GM23248 (cell line): ENCODE measurements at regions not wholly inside any gene's neighbourhood (a gene's known extent, or its start where the extent isn't known, plus 50 kb on each side); places are given as distances from the start of the nearest gene placed in this dataset.

Source experiments
- DNase-seq: peaks from one replicate; pipeline ENCODE4 v3.0.0-alpha.2; 2015
- H2AFZ ChIP-seq: fragments of 200-600 bp; sonication (generic); 2 replicates; pipeline ENCODE4 v1.6.1; 2016; ENCODE audit warnings: antibody characterized with exemption
- H3F3A ChIP-seq: fragments of 200-600 bp; sonication (generic); 2 replicates; pipeline ENCODE4 v1.6.1; 2016; ENCODE audit warnings: mild to moderate bottlenecking, antibody characterized with exemption, mixed run types; ENCODE audit not compliant: insufficient read depth
- H3K27ac ChIP-seq: fragments of 200-600 bp; sonication (generic); 2 replicates; pipeline ENCODE4 v1.5.1; 2016; ENCODE audit warnings: mild to moderate bottlenecking
- H3K27me3 ChIP-seq: fragments of 200-600 bp; sonication (generic); replicated peaks from 2 replicates; pipeline ENCODE4 v1.6.1; 2016; ENCODE audit warnings: mild to moderate bottlenecking; ENCODE audit not compliant: insufficient read depth
- H3K36me3 ChIP-seq: fragments of 200-600 bp; sonication (generic); 2 replicates; pipeline ENCODE4 v1.6.1; 2016; ENCODE audit warnings: low read depth, mild to moderate bottlenecking
- H3K4me1 ChIP-seq: fragments of 200-600 bp; sonication (generic); 2 replicates; pipeline ENCODE4 v1.6.1; 2016; ENCODE audit warnings: mild to moderate bottlenecking; ENCODE audit not compliant: insufficient read depth
- H3K4me2 ChIP-seq: fragments of 200-600 bp; sonication (generic); one replicate; pipeline ENCODE4 v1.6.1; 2016; ENCODE audit warnings: mild to moderate bottlenecking; ENCODE audit not compliant: unreplicated experiment
- H3K4me3 ChIP-seq: fragments of 200-600 bp; sonication (generic); 2 replicates; pipeline ENCODE4 v1.5.1; 2016; ENCODE audit warnings: mild to moderate bottlenecking
- H3K79me2 ChIP-seq: fragments of 200-600 bp; sonication (generic); 2 replicates; pipeline ENCODE4 v1.6.1; 2016; ENCODE audit warnings: mild to moderate bottlenecking; ENCODE audit not compliant: insufficient read depth
- H3K9ac ChIP-seq: fragments of 200-600 bp; sonication (generic); 2 replicates; pipeline ENCODE4 v1.6.1; 2016; ENCODE audit warnings: mild to moderate bottlenecking
- H3K9me2 ChIP-seq: fragments of 200-600 bp; sonication (generic); 2 replicates; pipeline ENCODE4 v1.6.1; 2016; ENCODE audit warnings: mixed run types, mild to moderate bottlenecking, moderate library complexity; ENCODE audit not compliant: insufficient read depth
- H3K9me3 ChIP-seq: fragments of 200-600 bp; sonication (generic); one replicate; pipeline ENCODE4 v1.6.1; 2017; ENCODE audit warnings: low read depth
- H4K20me1 ChIP-seq: fragments of 200-600 bp; sonication (generic); 2 replicates; pipeline ENCODE4 v1.6.0; 2016; ENCODE audit not compliant: insufficient read depth
- EZH2 ChIP-seq: fragments of 200-600 bp; sonication (generic); IDR thresholded peaks from 2 replicates; pipeline ENCODE4 v1.6.1; 2018; ENCODE audit warnings: antibody characterized with exemption, mild to moderate bottlenecking; ENCODE audit not compliant: insufficient read depth, poor library complexity, severe bottlenecking
- EZH2phosphoT487 ChIP-seq: fragments of 200-600 bp; sonication (generic); IDR thresholded peaks from 2 replicates; pipeline ENCODE4 v1.6.1; 2018; ENCODE audit warnings: antibody characterized with exemption, moderate library complexity, mild to moderate bottlenecking, low read depth; ENCODE audit not compliant: insufficient read depth
- WGBS, 2 experiments: methylation state at CpG; one replicate each; pipeline ENCODE4 v1.1.6; 2015 to 2017; ENCODE audit warnings: low lambda C conversion rate in 2 of 2, low coverage in 1 of 2; ENCODE audit errors: missing lambda C conversion rate in 2 of 2; 5-methylcytosine and 5-hydroxymethylcytosine counted together
- in situ Hi-C: fragments of 300-500 bp; cut with MboI; formaldehyde crosslinking; loops from 2 replicates; pipeline ENCODE4 v1.15.0; 2020

DNA sequence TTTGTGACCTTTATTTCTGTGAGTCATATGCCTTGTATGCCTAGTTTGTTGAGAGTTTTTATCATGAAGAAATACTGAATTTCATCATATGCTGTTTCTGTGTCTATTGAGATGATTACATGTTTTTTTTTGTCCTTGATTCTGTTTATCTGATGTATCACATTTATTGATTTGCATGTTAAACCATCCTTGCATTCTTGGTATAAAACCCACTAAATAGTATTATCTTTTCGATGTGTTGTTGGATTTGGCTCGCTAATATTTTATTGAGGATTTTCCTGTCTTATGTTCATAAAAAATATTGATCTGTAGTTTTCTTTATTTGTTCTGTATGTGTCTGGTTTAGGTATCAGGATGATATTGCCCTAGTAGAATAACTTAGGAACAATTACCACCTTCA, 164.7 kb upstream of the CHRM3 start:
- H3K4me3 ChIP-seq, result no peak overlapping the region
- H3K36me3 ChIP-seq, result no peaks in the 10 kb centered on the region
- WGBS, 2 experiments, result 29 to 34% methylated on average over 2 of the region's 2 CpGs
- H3K4me1 ChIP-seq, result no peaks in the 10 kb centered on the region
- H3K79me2 ChIP-seq, result no peaks in the 10 kb centered on the region
- no peaks in the 10 kb centered on the region for H3K9me3 ChIP-seq
- H3K9ac ChIP-seq, result no peak overlapping the region
- TF ChIP-seq EZH2 (no peak), EZH2phosphoT487 (no peak)
- in situ Hi-C loops, result no loop called here
- no peaks in the 10 kb centered on the region for H3F3A ChIP-seq
- no peaks in the 10 kb centered on the region for H4K20me1 ChIP-seq
- H3K9me2 ChIP-seq, result no peaks in the 10 kb centered on the region
- DNase-seq, result peak; percentile 1
- H3K27ac ChIP-seq, result no peak overlapping the region
- no peak overlapping the region for H2AFZ ChIP-seq
- no peaks in the 10 kb centered on the region for H3K27me3 ChIP-seq
- no peak overlapping the region for H3K4me2 ChIP-seq

DNA sequence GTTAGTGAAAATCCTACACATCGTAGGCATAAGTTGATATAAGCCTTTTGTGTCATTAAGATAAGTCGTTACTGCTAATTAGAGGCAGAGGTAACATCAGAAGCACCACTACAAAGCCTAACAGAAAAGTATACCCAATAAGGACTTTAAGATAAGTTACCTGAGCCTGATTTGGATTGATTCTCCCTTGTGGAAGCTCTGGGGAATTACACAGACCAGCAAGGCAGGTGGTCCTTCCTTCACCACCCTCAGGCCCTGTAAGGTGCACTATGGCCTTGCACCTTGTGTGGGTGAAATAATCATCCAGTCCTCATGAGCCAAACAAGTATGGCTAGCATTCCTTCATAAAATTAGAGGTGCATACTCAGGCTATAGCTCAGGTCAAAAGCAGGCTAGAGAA, 166.7 kb upstream of the CHRM3 start:
- TF ChIP-seq EZH2phosphoT487 (no peak), EZH2 (no peak)
- Histone ChIP-seq H4K20me1 (no peaks in the 10 kb centered on the region), H3K4me1 (no peaks in the 10 kb centered on the region), H3K27me3 (no peaks in the 10 kb centered on the region), H3F3A (no peaks in the 10 kb centered on the region), H3K4me3 (no peak overlapping the region), H3K9ac (no peak overlapping the region), H3K9me3 (no peaks in the 10 kb centered on the region), H3K79me2 (no peaks in the 10 kb centered on the region), H3K4me2 (no peak overlapping the region), H3K27ac (no peak overlapping the region), H3K36me3 (no peaks in the 10 kb centered on the region), H2AFZ (no peak overlapping the region), H3K9me2 (no peaks in the 10 kb centered on the region)
- WGBS, 2 experiments, result 5 to 6% methylated on average over 2 of the region's 2 CpGs
- no peak for DNase-seq
- in situ Hi-C loops, result no loop called here

DNA sequence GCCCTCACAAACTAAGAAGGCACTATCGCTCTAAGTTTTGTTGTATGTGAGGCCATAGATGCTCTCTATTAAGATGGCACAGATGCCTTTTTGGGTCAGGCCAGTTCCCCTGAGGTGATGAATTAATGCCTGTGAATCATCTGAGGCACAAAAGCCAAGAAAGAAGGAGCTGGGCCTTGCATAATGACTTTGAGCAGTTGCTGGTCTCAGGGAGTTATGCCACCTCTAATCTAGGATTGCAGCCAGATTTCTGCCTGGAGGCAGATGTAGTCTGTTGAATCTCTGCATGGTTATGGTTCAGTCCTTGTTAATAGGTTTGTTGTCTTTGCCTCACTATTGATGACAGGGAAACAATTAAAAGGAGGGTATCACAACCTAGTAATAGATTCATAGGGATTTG, 168.1 kb upstream of the CHRM3 start:
- Histone ChIP-seq H3K4me2 (no peak overlapping the region), H4K20me1 (no peaks in the 10 kb centered on the region), H3K27ac (no peak overlapping the region), H3K4me1 (no peaks in the 10 kb centered on the region), H3K79me2 (no peaks in the 10 kb centered on the region), H3K9me2 (no peaks in the 10 kb centered on the region), H3K4me3 (no peak overlapping the region), H3K9ac (no peak overlapping the region), H3F3A (no peaks in the 10 kb centered on the region), H2AFZ (no peak overlapping the region), H3K9me3 (peaks cover 4% of the 10 kb centered on the region), H3K27me3 (no peaks in the 10 kb centered on the region), H3K36me3 (no peaks in the 10 kb centered on the region)
- in situ Hi-C loops, result no loop called here
- 88 to 89% methylated on average over 1 of the region's 1 CpG for WGBS, 2 experiments
- no peak for TF ChIP-seq EZH2
- no peak for DNase-seq

DNA sequence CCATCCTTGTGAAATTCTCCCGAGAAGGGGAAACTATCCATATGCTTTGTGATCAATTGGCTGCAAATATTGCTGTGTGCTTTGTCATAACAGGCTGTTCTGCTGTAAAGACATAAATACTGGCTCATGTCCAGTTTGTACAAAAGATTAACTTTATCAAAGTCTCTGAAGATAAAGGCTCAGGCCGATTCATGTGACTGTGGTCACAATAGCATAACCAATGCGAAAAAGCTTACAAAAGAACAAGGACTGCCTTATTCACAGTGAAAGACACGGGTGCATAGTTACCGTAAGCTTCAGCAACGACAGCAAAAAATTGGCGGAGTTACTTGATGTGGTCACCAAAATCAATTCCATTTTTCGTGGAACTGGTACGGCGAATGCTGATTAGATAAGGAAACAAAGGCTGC, 173.6 kb upstream of the CHRM3 start:
- no peaks in the 10 kb centered on the region for H3K27me3 ChIP-seq
- DNase-seq, result no peak
- in situ Hi-C loops, result no loop called here
- H3F3A ChIP-seq, result no peaks in the 10 kb centered on the region
- H3K4me3 ChIP-seq, result no peak overlapping the region
- WGBS, 2 experiments, result 42 to 49% methylated on average over 10 of the region's 10 CpGs
- H3K9ac ChIP-seq, result no peak overlapping the region
- no peak overlapping the region for H3K4me2 ChIP-seq
- no peak overlapping the region for H2AFZ ChIP-seq
- H3K9me3 ChIP-seq, result peaks cover 4% of the 10 kb centered on the region
- no peak for TF ChIP-seq EZH2
- no peaks in the 10 kb centered on the region for H4K20me1 ChIP-seq
- H3K36me3 ChIP-seq, result no peaks in the 10 kb centered on the region
- no peaks in the 10 kb centered on the region for H3K79me2 ChIP-seq
- H3K9me2 ChIP-seq, result no peaks in the 10 kb centered on the region
- no peaks in the 10 kb centered on the region for H3K4me1 ChIP-seq
- no peak overlapping the region for H3K27ac ChIP-seq

DNA sequence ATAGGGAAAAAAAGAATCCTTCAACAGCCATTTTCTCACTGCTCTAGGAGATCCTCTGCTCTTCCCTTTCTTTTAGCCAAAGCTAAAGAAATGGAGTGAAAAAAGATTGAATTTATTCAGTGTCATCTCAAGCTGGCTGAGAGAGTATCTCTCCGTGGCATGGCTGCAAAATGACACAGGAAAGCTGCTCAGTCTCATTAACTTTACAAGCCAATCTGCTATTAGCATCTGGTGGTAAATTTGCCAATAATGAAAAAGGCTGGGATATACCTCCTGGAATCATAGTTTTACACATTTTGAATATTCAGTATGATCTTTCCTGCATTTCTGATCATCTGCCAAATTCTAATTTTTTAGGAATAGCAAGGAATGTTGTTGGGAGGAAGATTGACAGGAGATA, 176.8 kb upstream of the CHRM3 start:
- no peak for TF ChIP-seq EZH2
- TF ChIP-seq EZH2phosphoT487, result no peak
- no peak overlapping the region for H3K9ac ChIP-seq
- no peak overlapping the region for H3K27ac ChIP-seq
- no peak overlapping the region for H2AFZ ChIP-seq
- in situ Hi-C loops, result no loop called here
- H3K4me3 ChIP-seq, result no peak overlapping the region
- no peak overlapping the region for H3K4me2 ChIP-seq
- no peaks in the 10 kb centered on the region for H3K9me2 ChIP-seq
- no peaks in the 10 kb centered on the region for H3F3A ChIP-seq
- H3K27me3 ChIP-seq, result no peaks in the 10 kb centered on the region
- 0% methylated on average over 1 of the region's 1 CpG for WGBS, 2 experiments
- H3K4me1 ChIP-seq, result no peaks in the 10 kb centered on the region
- no peaks in the 10 kb centered on the region for H3K36me3 ChIP-seq
- H3K9me3 ChIP-seq, result peaks cover 4% of the 10 kb centered on the region
- H4K20me1 ChIP-seq, result no peaks in the 10 kb centered on the region
- no peak for DNase-seq
- H3K79me2 ChIP-seq, result no peaks in the 10 kb centered on the region
